ENCODE measurements at regions not wholly inside any gene's neighbourhood (a gene's known extent, or its start where the extent isn't known, plus 50 kb on each side); places are given as distances from the start of the nearest gene placed in this dataset.

- Histone ChIP-seq H3K4me3 (ENCODE audit: low read depth, low read length) (no peak overlapping the region), H3K27ac (ENCODE audit: extremely low read depth, low read depth, low read length) (no peak overlapping the region), H3K9me3 (ENCODE audit: control insufficient read depth, insufficient read depth, low read depth, low read length) (no peaks in the 10 kb centered on the region), H3K4me1 (ENCODE audit: control insufficient read depth, insufficient read depth, low read length) (no peaks in the 10 kb centered on the region), H3K36me3 (ENCODE audit: control insufficient read depth in 2 of 2, insufficient read depth in 1 of 2, low read length in 2 of 2) (no peaks in the 10 kb centered on the region)
- TF ChIP-seq ZNF366 (tag by site-specific recombination; conservative IDR thresholded peaks at IDR 0.05) (no peak), ZNF776 (tag by site-specific recombination; IDR thresholded peaks at IDR 0.05; ENCODE audit: borderline replicate concordance) (no peak), ZSCAN30 (tag by site-specific recombination; IDR thresholded peaks at IDR 0.05) (no peak), MEIS1 (CRISPR knock-in tag; IDR thresholded peaks at IDR 0.05; ENCODE audit: borderline replicate concordance) (no peak), KLF16 (tag by site-specific recombination; IDR thresholded peaks at IDR 0.05) (no peak), ZNF692 (tag by site-specific recombination; IDR thresholded peaks at IDR 0.05) (no peak), ZNF610 (tag by site-specific recombination; IDR thresholded peaks at IDR 0.05; ENCODE audit: borderline replicate concordance) (no peak), ZNF426 (tag by site-specific recombination; IDR thresholded peaks at IDR 0.05) (no peak), HOXC10 (CRISPR knock-in tag; IDR thresholded peaks at IDR 0.05) (no peak)
- POLR2A ChIA-PET: no interaction called here
- CTCF ChIA-PET: no interaction called here
These were observed 1233.3 kb upstream of the SEL1L start for GRCh38 chr14:82766996-82767395.

- no peaks in the 10 kb centered on the region for H3K4me1 ChIP-seq (ENCODE audit: control insufficient read depth, insufficient read depth, low read length)
- no peaks in the 10 kb centered on the region for H3K36me3 ChIP-seq (ENCODE audit: control insufficient read depth in 2 of 2, insufficient read depth in 1 of 2, low read length in 2 of 2)
- no peak overlapping the region for H3K27ac ChIP-seq (ENCODE audit: extremely low read depth, low read depth, low read length)
- no peak for TF ChIP-seq ZNF560 (tag by site-specific recombination; IDR thresholded peaks at IDR 0.05; ENCODE audit: borderline replicate concordance)
- no peak for TF ChIP-seq ZNF777 (tag by site-specific recombination; IDR thresholded peaks at IDR 0.05; ENCODE audit: borderline replicate concordance)
- no peak for TF ChIP-seq INSM2 (tag by site-specific recombination; IDR thresholded peaks at IDR 0.05)
- TF ChIP-seq ZNF513 (tag by site-specific recombination; IDR thresholded peaks at IDR 0.05): no peak
- TF ChIP-seq ZNF518A (tag by site-specific recombination; conservative IDR thresholded peaks at IDR 0.05; ENCODE audit: low read depth): no peak
- TF ChIP-seq ZNF610 (tag by site-specific recombination; IDR thresholded peaks at IDR 0.05; ENCODE audit: borderline replicate concordance): no peak
- no peak for TF ChIP-seq ZIC2 (tag by site-specific recombination; IDR thresholded peaks at IDR 0.05)
- TF ChIP-seq ZNF837 (tag by site-specific recombination; IDR thresholded peaks at IDR 0.05): no peak
- TF ChIP-seq ZFP37 (tag by site-specific recombination; IDR thresholded peaks at IDR 0.05): no peak
- TF ChIP-seq WT1 (tag by site-specific recombination; IDR thresholded peaks at IDR 0.05): no peak
- TF ChIP-seq KLF17 (tag by site-specific recombination; IDR thresholded peaks at IDR 0.05): no peak
- no peak for TF ChIP-seq SP2 (tag by site-specific recombination; IDR thresholded peaks at IDR 0.05)
- no peak for TF ChIP-seq ZNF654 (tag by site-specific recombination; IDR thresholded peaks at IDR 0.05; ENCODE audit: low read depth)
- H3K9me3 ChIP-seq (ENCODE audit: control insufficient read depth, insufficient read depth, low read depth, low read length): no peaks in the 10 kb centered on the region
- ChIA-PET CTCF (no interaction called here), POLR2A (no interaction called here)
- no peak overlapping the region for H3K4me3 ChIP-seq (ENCODE audit: low read depth, low read length)
These were observed 1243.3 kb upstream of the SEL1L start for GRCh38 chr14:82776958-82777357.
